HCT116 (cell line): ENCODE measurements at regions not wholly inside any gene's neighbourhood (a gene's known extent, or its start where the extent isn't known, plus 50 kb on each side); places are given as distances from the start of the nearest gene placed in this dataset.

Experiments used
- ATAC-seq: fragments of 200-7000 bp; cut with Tn5 transposase; 2 replicates; pipeline ENCODE4 v1.9.1; 2020; ENCODE audit warnings: mild to moderate bottlenecking, moderate library complexity
- BruUV-seq: library from RNA; stranded (reverse); fragments of 400-500 nt; replicated peaks from 2 replicates; lab custom pipeline; 2021; lab: Mats Ljungman, UMichigan
- CTCF ChIA-PET: fragments of 300-600 bp; sonication (Branson Sonifier 250); formaldehyde crosslinking; loops from one replicate; lab custom pipeline; 2021; ENCODE audit warnings: antibody characterized with exemption; lab: Charles Lee
- POLR2A ChIA-PET: fragments of 300-600, 350-600 bp; sonication (Branson Sonifier 250); formaldehyde crosslinking; loops from one replicate; lab custom pipeline; 2021; ENCODE audit warnings: antibody characterized with exemption; lab: Charles Lee
- RAD21 ChIA-PET, 2 experiments: fragments of 300-600 bp; sonication (Branson Sonifier 250); formaldehyde crosslinking; loops; one replicate each; lab custom pipeline; 2023; ENCODE audit warnings: low total read pairs in 2 of 2; ENCODE audit not compliant: uncharacterized antibody in 2 of 2, unreplicated experiment in 2 of 2, low non-redundant PET in 1 of 2; lab: Charles Lee
- DNase-seq: peaks from one replicate; pipeline ENCODE4 v3.0.0-alpha.2; 2010; ENCODE audit warnings: low read depth, low spot score
- H2AFZ ChIP-seq: fragments of 200-600 bp; shearing (Covaris generic), sonication (generic); 2 replicates; pipeline ENCODE4 v1.6.1; 2017; ENCODE audit warnings: low read depth, mixed run types, mixed read lengths, antibody characterized with exemption, low read length; ENCODE audit not compliant: poor library complexity, severe bottlenecking
- H3K27ac ChIP-seq: 2 replicates; pipeline ENCODE4 v1.5.1; 2012; ENCODE audit warnings: low read depth, low read length
- H3K27me3 ChIP-seq: fragments of 200-600 bp; sonication (generic); 2 replicates; pipeline ENCODE4 v1.6.1; 2016; ENCODE audit warnings: mixed run types, low read length, mixed read lengths; ENCODE audit not compliant: insufficient read depth
- H3K36me3 ChIP-seq, 2 experiments: fragments of 200-500 bp in 1 of 2; fragments of 200-600 bp in 1 of 2; sonication (Bioruptor generic) in 1 of 2; sonication (generic) in 1 of 2; 2 replicates each; pipeline versions ENCODE4 v1.5.1 to v1.6.1; 2014 to 2016; ENCODE audit warnings: low read length in 2 of 2, inconsistent platforms in 1 of 2, mixed read lengths in 1 of 2, mixed run types in 1 of 2; ENCODE audit not compliant: insufficient read depth in 2 of 2, control insufficient read depth in 1 of 2
- H3K4me1 ChIP-seq, 2 experiments: fragments of 200-600 bp in 1 of 2; sonication (generic) in 1 of 2; 2 replicates each; pipeline versions ENCODE4 v1.5.1 to v1.6.1; 2012 to 2017; ENCODE audit warnings: low read length in 2 of 2, inconsistent platforms in 1 of 2, mild to moderate bottlenecking in 1 of 2, mixed read lengths in 1 of 2, mixed run types in 1 of 2, moderate library complexity in 1 of 2; ENCODE audit not compliant: insufficient read depth in 2 of 2, control insufficient read depth in 1 of 2
- H3K4me2 ChIP-seq: fragments of 200-600 bp; sonication (generic); 2 replicates; pipeline ENCODE4 v1.6.1; 2017; ENCODE audit warnings: mixed run types, low read length, mixed read lengths
- H3K4me3 ChIP-seq, 2 experiments: fragments of 200-600 bp in 1 of 2; sonication (generic) in 1 of 2; replicated peaks in 1 of 2; 2 replicates each; pipeline ENCODE4 v1.5.1; 2011 to 2016; ENCODE audit warnings: low read length in 2 of 2, control low read depth in 1 of 2, low read depth in 1 of 2, mild to moderate bottlenecking in 1 of 2, mixed read lengths in 1 of 2, mixed run types in 1 of 2
- H3K79me2 ChIP-seq: fragments of 200-600 bp; sonication (generic); 2 replicates; pipeline ENCODE4 v1.6.1; 2017; ENCODE audit warnings: mild to moderate bottlenecking, mixed run types, low read length, moderate library complexity, mixed read lengths; ENCODE audit not compliant: insufficient read depth
- H3K9ac ChIP-seq: fragments of 200-600 bp; sonication (generic); 2 replicates; pipeline ENCODE4 v1.6.1; 2016; ENCODE audit warnings: low read length, mixed read lengths
- H3K9me2 ChIP-seq: fragments of 200-600 bp; sonication (generic), shearing (Covaris generic); 2 replicates; pipeline ENCODE4 v1.6.1; 2017; ENCODE audit warnings: mixed run types, mild to moderate bottlenecking, moderate library complexity; ENCODE audit not compliant: insufficient read depth
- H3K9me3 ChIP-seq, 2 experiments: fragments of 200-500 bp in 1 of 2; fragments of 200-600 bp in 1 of 2; sonication (Bioruptor generic) in 1 of 2; sonication (generic) in 1 of 2; 2 replicates each; pipeline ENCODE4 v1.6.1; 2014 to 2017; ENCODE audit warnings: low read length in 2 of 2, mixed read lengths in 2 of 2, inconsistent platforms in 1 of 2, low read depth in 1 of 2, mild to moderate bottlenecking in 1 of 2, mixed run types in 1 of 2, moderate library complexity in 1 of 2; ENCODE audit not compliant: control insufficient read depth in 1 of 2, insufficient read depth in 1 of 2
- H4K20me1 ChIP-seq: fragments of 200-600 bp; sonication (generic), shearing (Covaris generic); 2 replicates; pipeline ENCODE4 v1.6.1; 2017; ENCODE audit warnings: mixed run types, mild to moderate bottlenecking, moderate library complexity; ENCODE audit not compliant: insufficient read depth
- CTCF ChIP-seq, 3 experiments: fragments of 200-600 bp in 1 of 3; sonication (generic) in 1 of 3; IDR thresholded peaks in 2 of 3; conservative IDR thresholded peaks in 1 of 3; 2 replicates each; pipeline ENCODE4 v1.5.1; 2012 to 2017; ENCODE audit warnings: low read depth in 2 of 3, low read length in 2 of 3, antibody characterized with exemption in 1 of 3, borderline replicate concordance in 1 of 3, control low read depth in 1 of 3, mild to moderate bottlenecking in 1 of 3, mixed read lengths in 1 of 3, mixed run types in 1 of 3, moderate library complexity in 1 of 3; ENCODE audit not compliant: insufficient read depth in 1 of 3
- RAD21 ChIP-seq: IDR thresholded peaks from 2 replicates; pipeline ENCODE4 v1.6.1; 2012; ENCODE audit warnings: low read depth, mild to moderate bottlenecking
- SP1 ChIP-seq: IDR thresholded peaks from 2 replicates; pipeline ENCODE4 v1.6.1; 2012; ENCODE audit warnings: low read depth
- TCF7L2 ChIP-seq: IDR thresholded peaks from 2 replicates; pipeline ENCODE4 v1.7.0; 2011; ENCODE audit warnings: borderline replicate concordance, inconsistent platforms; ENCODE audit not compliant: insufficient read depth, insufficient read length; ENCODE audit errors: extremely low read depth
- ZFX ChIP-seq: fragments of 450-650 bp; IDR thresholded peaks from 2 replicates; pipeline ENCODE4 v1.6.1; 2017
- ZNF274 ChIP-seq: fragments of 200-500 bp; sonication (Bioruptor generic); IDR thresholded peaks from 2 replicates; pipeline ENCODE4 v1.6.1; 2014; ENCODE audit warnings: mild to moderate bottlenecking, low read depth, low read length, inconsistent platforms
- intact Hi-C: fragments of 100-400 bp; cut with micrococcal nuclease; formaldehyde crosslinking; loops from 2 replicates; pipeline ENCODE4 v1.10.0; 2022
- TF ChIP-seq, protein P1 (sequence below): IDR thresholded peaks from 2 replicates; pipeline ENCODE4 v1.6.1; 2012
- TF ChIP-seq, protein P2 (sequence below): IDR thresholded peaks from 2 replicates; pipeline ENCODE4 v1.6.1; 2011; ENCODE audit warnings: mild to moderate bottlenecking, low read length, moderate library complexity; ENCODE audit not compliant: insufficient replicate concordance; ENCODE audit errors: extremely low read depth
- TF ChIP-seq, protein P3 (sequence below): IDR thresholded peaks from 2 replicates; pipeline ENCODE4 v1.6.1; 2012

- H3K4me3 ChIP-seq, result no peak overlapping the region
- H4K20me1 ChIP-seq, result no peaks in the 10 kb centered on the region; the same call in 1 of the 2 replicates
- DNase-seq (peak; percentile 3), ATAC-seq (no peak)
- H3K9me2 ChIP-seq, result no peaks in the 10 kb centered on the region
- no peaks in the 10 kb centered on the region for H3K4me1 ChIP-seq
- no peak overlapping the region for H3K4me2 ChIP-seq
- RAD21 ChIA-PET, result interaction anchor here in 1 of 2 experiments (1.1 kb wide), 1 partner anchor 250 kb away, joined by 5 read pairs; no protein-coding TSS in a partner anchor
- no peaks in the 10 kb centered on the region for H3K79me2 ChIP-seq
- CTCF ChIA-PET, result interaction anchor here (1.7 to 3.0 kb wide), 2 partner anchors 202 to 250 kb away, joined by 4 to 9 read pairs; no protein-coding TSS in a partner anchor
- H3K9ac ChIP-seq, result no peak overlapping the region
- no peaks in the 10 kb centered on the region for H3K36me3 ChIP-seq
- TF ChIP-seq, protein P1, sequence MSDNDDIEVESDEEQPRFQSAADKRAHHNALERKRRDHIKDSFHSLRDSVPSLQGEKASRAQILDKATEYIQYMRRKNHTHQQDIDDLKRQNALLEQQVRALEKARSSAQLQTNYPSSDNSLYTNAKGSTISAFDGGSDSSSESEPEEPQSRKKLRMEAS, result no peak
- no peak for TF ChIP-seq SP1
- no peak for TF ChIP-seq ZNF274
- TF ChIP-seq, protein P2, sequence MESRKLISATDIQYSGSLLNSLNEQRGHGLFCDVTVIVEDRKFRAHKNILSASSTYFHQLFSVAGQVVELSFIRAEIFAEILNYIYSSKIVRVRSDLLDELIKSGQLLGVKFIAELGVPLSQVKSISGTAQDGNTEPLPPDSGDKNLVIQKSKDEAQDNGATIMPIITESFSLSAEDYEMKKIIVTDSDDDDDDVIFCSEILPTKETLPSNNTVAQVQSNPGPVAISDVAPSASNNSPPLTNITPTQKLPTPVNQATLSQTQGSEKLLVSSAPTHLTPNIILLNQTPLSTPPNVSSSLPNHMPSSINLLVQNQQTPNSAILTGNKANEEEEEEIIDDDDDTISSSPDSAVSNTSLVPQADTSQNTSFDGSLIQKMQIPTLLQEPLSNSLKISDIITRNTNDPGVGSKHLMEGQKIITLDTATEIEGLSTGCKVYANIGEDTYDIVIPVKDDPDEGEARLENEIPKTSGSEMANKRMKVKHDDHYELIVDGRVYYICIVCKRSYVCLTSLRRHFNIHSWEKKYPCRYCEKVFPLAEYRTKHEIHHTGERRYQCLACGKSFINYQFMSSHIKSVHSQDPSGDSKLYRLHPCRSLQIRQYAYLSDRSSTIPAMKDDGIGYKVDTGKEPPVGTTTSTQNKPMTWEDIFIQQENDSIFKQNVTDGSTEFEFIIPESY, result no peak
- TF ChIP-seq, protein P3, sequence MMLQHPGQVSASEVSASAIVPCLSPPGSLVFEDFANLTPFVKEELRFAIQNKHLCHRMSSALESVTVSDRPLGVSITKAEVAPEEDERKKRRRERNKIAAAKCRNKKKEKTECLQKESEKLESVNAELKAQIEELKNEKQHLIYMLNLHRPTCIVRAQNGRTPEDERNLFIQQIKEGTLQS, result no peak
- TF ChIP-seq TCF7L2, result no peak
- TF ChIP-seq RAD21, result peak; percentile 46
- TF ChIP-seq CTCF (IDR thresholded peaks at IDR 0.05 in 2 of 3, conservative IDR thresholded peaks at IDR 0.05 in 1 of 3; ENCODE audit: borderline replicate concordance in 1 of 3, insufficient read depth in 1 of 3, low read depth in 2 of 3, low read length in 2 of 3), result peak; percentile 7 to 29 (median 27); a peak in 2 of 6 replicates
- no peak for TF ChIP-seq ZFX
- no peak overlapping the region for H2AFZ ChIP-seq
- no peak overlapping the region for H3K27ac ChIP-seq
- H3K27me3 ChIP-seq, result peaks cover 7% of the 10 kb centered on the region
- no TSS peak for BruUV-seq
- POLR2A ChIA-PET, result no interaction called here
- intact Hi-C loops, result no loop called here
- no peaks in the 10 kb centered on the region for H3K9me3 ChIP-seq
Observed at GRCh38 chr3:59607656-59608055, 557.8 kb upstream of the CFAP20DC start.
